ENCODE measurements at regions not wholly inside any gene's neighbourhood (a gene's known extent, or its start where the extent isn't known, plus 50 kb on each side); places are given as distances from the start of the nearest gene placed in this dataset.

DNA sequence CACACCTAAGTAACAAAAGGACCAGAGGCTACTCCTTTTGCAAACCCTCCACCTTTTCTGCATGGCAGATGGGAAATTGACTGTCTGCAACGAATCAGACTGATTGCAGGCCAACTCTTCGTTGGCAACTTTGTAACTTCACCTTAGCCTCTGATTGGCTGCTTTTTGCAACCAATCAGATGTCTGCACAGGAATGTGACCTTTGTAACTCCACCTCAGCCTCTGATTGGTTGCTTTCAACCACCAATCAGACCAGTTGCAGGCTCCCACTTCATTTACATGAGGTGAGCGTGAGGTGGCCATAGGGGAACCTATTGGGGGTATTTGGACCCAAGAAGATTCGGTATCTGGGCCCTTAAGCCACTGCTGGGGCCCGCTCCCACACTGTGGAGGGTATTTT is 209.0 kb downstream of the EN1 start:
- Histone ChIP-seq H4K20me1 (ENCODE audit: insufficient read depth) (no peaks in the 10 kb centered on the region), H3K36me3 (ENCODE audit: insufficient read depth, low read length) (no peaks in the 10 kb centered on the region), H3K4me3 (ENCODE audit: low read length) (no peak overlapping the region), H3F3A (ENCODE audit: insufficient read depth, low read length, poor library complexity, severe bottlenecking) (no peaks in the 10 kb centered on the region), H3K9ac (ENCODE audit: low read length) (no peak overlapping the region), H3K4me2 (ENCODE audit: low read length) (no peak overlapping the region), H3K9me3 (ENCODE audit: low read length) (no peaks in the 10 kb centered on the region), H3K79me2 (replicated peaks; ENCODE audit: insufficient read depth, low read length) (no peaks in the 10 kb centered on the region), H3K27ac (ENCODE audit: low read length) (no peak overlapping the region), H2AFZ (ENCODE audit: low read depth, low read length) (no peak overlapping the region), H3K27me3 (ENCODE audit: insufficient read depth, low read depth, low read length) (no peaks in the 10 kb centered on the region), H3K9me2 (ENCODE audit: insufficient read depth, low read length) (no peaks in the 10 kb centered on the region)
- TF ChIP-seq, protein P1, sequence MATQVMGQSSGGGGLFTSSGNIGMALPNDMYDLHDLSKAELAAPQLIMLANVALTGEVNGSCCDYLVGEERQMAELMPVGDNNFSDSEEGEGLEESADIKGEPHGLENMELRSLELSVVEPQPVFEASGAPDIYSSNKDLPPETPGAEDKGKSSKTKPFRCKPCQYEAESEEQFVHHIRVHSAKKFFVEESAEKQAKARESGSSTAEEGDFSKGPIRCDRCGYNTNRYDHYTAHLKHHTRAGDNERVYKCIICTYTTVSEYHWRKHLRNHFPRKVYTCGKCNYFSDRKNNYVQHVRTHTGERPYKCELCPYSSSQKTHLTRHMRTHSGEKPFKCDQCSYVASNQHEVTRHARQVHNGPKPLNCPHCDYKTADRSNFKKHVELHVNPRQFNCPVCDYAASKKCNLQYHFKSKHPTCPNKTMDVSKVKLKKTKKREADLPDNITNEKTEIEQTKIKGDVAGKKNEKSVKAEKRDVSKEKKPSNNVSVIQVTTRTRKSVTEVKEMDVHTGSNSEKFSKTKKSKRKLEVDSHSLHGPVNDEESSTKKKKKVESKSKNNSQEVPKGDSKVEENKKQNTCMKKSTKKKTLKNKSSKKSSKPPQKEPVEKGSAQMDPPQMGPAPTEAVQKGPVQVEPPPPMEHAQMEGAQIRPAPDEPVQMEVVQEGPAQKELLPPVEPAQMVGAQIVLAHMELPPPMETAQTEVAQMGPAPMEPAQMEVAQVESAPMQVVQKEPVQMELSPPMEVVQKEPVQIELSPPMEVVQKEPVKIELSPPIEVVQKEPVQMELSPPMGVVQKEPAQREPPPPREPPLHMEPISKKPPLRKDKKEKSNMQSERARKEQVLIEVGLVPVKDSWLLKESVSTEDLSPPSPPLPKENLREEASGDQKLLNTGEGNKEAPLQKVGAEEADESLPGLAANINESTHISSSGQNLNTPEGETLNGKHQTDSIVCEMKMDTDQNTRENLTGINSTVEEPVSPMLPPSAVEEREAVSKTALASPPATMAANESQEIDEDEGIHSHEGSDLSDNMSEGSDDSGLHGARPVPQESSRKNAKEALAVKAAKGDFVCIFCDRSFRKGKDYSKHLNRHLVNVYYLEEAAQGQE (IDR thresholded peaks at IDR 0.05; ENCODE audit: borderline replicate concordance): no peak
- TF ChIP-seq, protein P2, sequence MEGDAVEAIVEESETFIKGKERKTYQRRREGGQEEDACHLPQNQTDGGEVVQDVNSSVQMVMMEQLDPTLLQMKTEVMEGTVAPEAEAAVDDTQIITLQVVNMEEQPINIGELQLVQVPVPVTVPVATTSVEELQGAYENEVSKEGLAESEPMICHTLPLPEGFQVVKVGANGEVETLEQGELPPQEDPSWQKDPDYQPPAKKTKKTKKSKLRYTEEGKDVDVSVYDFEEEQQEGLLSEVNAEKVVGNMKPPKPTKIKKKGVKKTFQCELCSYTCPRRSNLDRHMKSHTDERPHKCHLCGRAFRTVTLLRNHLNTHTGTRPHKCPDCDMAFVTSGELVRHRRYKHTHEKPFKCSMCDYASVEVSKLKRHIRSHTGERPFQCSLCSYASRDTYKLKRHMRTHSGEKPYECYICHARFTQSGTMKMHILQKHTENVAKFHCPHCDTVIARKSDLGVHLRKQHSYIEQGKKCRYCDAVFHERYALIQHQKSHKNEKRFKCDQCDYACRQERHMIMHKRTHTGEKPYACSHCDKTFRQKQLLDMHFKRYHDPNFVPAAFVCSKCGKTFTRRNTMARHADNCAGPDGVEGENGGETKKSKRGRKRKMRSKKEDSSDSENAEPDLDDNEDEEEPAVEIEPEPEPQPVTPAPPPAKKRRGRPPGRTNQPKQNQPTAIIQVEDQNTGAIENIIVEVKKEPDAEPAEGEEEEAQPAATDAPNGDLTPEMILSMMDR (IDR thresholded peaks at IDR 0.05; ENCODE audit: poor library complexity, severe bottlenecking): no peak
- TF ChIP-seq SMC3 (conservative IDR thresholded peaks at IDR 0.05; ENCODE audit: poor library complexity) (no peak), POLR2AphosphoS5 (IDR thresholded peaks at IDR 0.05) (no peak), RAD21 (conservative IDR thresholded peaks at IDR 0.05) (no peak), TAF1 (IDR thresholded peaks at IDR 0.05; ENCODE audit: low read depth) (no peak), MXI1 (conservative IDR thresholded peaks at IDR 0.05; ENCODE audit: poor library complexity, severe bottlenecking) (no peak), EZH2 (IDR thresholded peaks at IDR 0.05; ENCODE audit: borderline replicate concordance, insufficient read depth, low read length, poor library complexity, severe bottlenecking) (no peak), EP300 (conservative IDR thresholded peaks at IDR 0.05; ENCODE audit: poor library complexity, severe bottlenecking) (no peak)

DNA sequence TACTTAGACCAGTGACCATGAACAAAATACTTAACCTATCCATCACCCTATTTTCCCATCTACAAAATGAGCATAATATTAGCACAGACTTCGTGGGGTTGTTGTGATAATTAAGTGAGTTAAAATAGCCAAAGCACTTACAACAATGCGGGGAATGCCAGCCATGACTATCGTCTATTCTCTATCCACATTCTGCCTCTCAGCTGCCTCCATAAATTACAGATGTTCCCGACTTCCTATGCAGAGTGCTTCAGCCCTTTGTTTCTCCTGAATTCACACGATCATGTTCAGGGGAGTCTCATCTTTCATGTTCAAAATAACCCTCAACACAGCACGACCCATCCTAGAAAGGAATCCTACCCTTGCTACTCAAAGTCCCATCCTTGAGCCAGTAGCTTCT is 211.6 kb downstream of the EN1 start:
- Histone ChIP-seq H3K79me2 (replicated peaks; ENCODE audit: insufficient read depth, low read length) (no peaks in the 10 kb centered on the region), H4K20me1 (ENCODE audit: insufficient read depth) (no peaks in the 10 kb centered on the region), H3K9ac (ENCODE audit: low read length) (no peak overlapping the region), H3K4me3 (ENCODE audit: low read length) (no peak overlapping the region), H3K9me2 (ENCODE audit: insufficient read depth, low read length) (no peaks in the 10 kb centered on the region), H2AFZ (ENCODE audit: low read depth, low read length) (no peak overlapping the region), H3K9me3 (ENCODE audit: low read length) (no peaks in the 10 kb centered on the region), H3K36me3 (ENCODE audit: insufficient read depth, low read length) (no peaks in the 10 kb centered on the region), H3K27me3 (ENCODE audit: insufficient read depth, low read depth, low read length) (no peaks in the 10 kb centered on the region), H3F3A (ENCODE audit: insufficient read depth, low read length, poor library complexity, severe bottlenecking) (no peaks in the 10 kb centered on the region), H3K27ac (ENCODE audit: low read length) (no peak overlapping the region), H3K4me2 (ENCODE audit: low read length) (no peak overlapping the region)
- TF ChIP-seq MXI1 (conservative IDR thresholded peaks at IDR 0.05; ENCODE audit: poor library complexity, severe bottlenecking) (no peak), RAD21 (conservative IDR thresholded peaks at IDR 0.05) (no peak), EP300 (conservative IDR thresholded peaks at IDR 0.05; ENCODE audit: poor library complexity, severe bottlenecking) (no peak), TAF1 (IDR thresholded peaks at IDR 0.05; ENCODE audit: low read depth) (no peak), POLR2AphosphoS5 (IDR thresholded peaks at IDR 0.05) (no peak), EZH2 (IDR thresholded peaks at IDR 0.05; ENCODE audit: borderline replicate concordance, insufficient read depth, low read length, poor library complexity, severe bottlenecking) (no peak)
